Head of caudate nucleus (tissue), 42 donors: ENCODE measurements at regions not wholly inside any gene's neighbourhood (a gene's known extent, or its start where the extent isn't known, plus 50 kb on each side); places are given as distances from the start of the nearest gene placed in this dataset.

Experiments
- DNase-seq, 42 donors: peaks; one replicate each; pipeline versions ENCODE4 v3.0.0 to v3.0.0-alpha.2; 2020 to 2021; ENCODE audit warnings: mixed read lengths in 7 of 42
- intact Hi-C: fragments of 100-400 bp; cut with DNase I; formaldehyde crosslinking; loops from one replicate; pipeline ENCODE4 v1.15.0; 2022

- DNase-seq = peak in 1 of 42 donors; percentile 7
- intact Hi-C loops = no loop called here
Measured at GRCh38 chr18:53941601-53942338, 282.7 kb downstream of the MBD2 start.

GRCh38 chr18:53937037-53937436 lies 287.4 kb downstream of the MBD2 start:
- intact Hi-C loops = no loop called here
- no peak for DNase-seq

- DNase-seq = no peak
- intact Hi-C loops = no loop called here
Measured at GRCh38 chr18:53935803-53936202, 288.7 kb downstream of the MBD2 start.

- DNase-seq = no peak
- intact Hi-C loops = no loop called here
Measured at GRCh38 chr18:53935399-53935798, 289.1 kb downstream of the MBD2 start.

- intact Hi-C loops = no loop called here
- no peak for DNase-seq
Measured at GRCh38 chr18:53920312-53921075, 304.0 kb downstream of the MBD2 start.

- intact Hi-C loops = no loop called here
Measured at GRCh38 chr18:53918091-53918490, 306.4 kb downstream of the MBD2 start.

GRCh38 chr18:53911200-53911599 lies 313.3 kb downstream of the MBD2 start:
- DNase-seq = no peak
- intact Hi-C loops = no loop called here

More at GRCh38 chr18:53918091-53918490, 306.4 kb downstream of the MBD2 start:
- no peak for DNase-seq

- DNase-seq = peak in 1 of 42 donors; percentile 5
- intact Hi-C loops = no loop called here
Measured at GRCh38 chr18:53909668-53910067, 314.8 kb downstream of the MBD2 start.

- DNase-seq = no peak
- intact Hi-C loops = no loop called here
Measured at GRCh38 chr18:53907921-53908320, 316.5 kb downstream of the MBD2 start.

GRCh38 chr18:53906681-53907080 lies 317.8 kb downstream of the MBD2 start:
- no peak for DNase-seq
- intact Hi-C loops = no loop called here

GRCh38 chr18:53894675-53895442 lies 329.6 kb downstream of the MBD2 start:
- no peak for DNase-seq
- intact Hi-C loops = no loop called here

GRCh38 chr18:53887447-53887846 lies 337.0 kb downstream of the MBD2 start:
- intact Hi-C loops = no loop called here
- DNase-seq = no peak

GRCh38 chr18:53886058-53886457 lies 338.4 kb downstream of the MBD2 start:
- intact Hi-C loops = no loop called here
- no peak for DNase-seq

- DNase-seq = no peak
- intact Hi-C loops = no loop called here
Measured at GRCh38 chr18:53883771-53884170, 340.7 kb downstream of the MBD2 start.

GRCh38 chr18:53874103-53874502 lies 350.4 kb downstream of the MBD2 start:
- no peak for DNase-seq
- intact Hi-C loops = no loop called here

GRCh38 chr18:53864770-53865169 lies 359.7 kb downstream of the MBD2 start:
- intact Hi-C loops = no loop called here
- no peak for DNase-seq

- no peak for DNase-seq
- intact Hi-C loops = no loop called here
Measured at GRCh38 chr18:53862921-53863320, 361.5 kb downstream of the MBD2 start.

GRCh38 chr18:53861185-53861584 lies 363.3 kb downstream of the MBD2 start:
- intact Hi-C loops = no loop called here
- no peak for DNase-seq

GRCh38 chr18:53859764-53860163 lies 364.7 kb downstream of the MBD2 start:
- intact Hi-C loops = no loop called here
- no peak for DNase-seq

- intact Hi-C loops = no loop called here
- DNase-seq = no peak
Measured at GRCh38 chr18:53850902-53851301, 373.6 kb downstream of the MBD2 start.
